ENCODE measurements at regions not wholly inside any gene's neighbourhood (a gene's known extent, or its start where the extent isn't known, plus 50 kb on each side); places are given as distances from the start of the nearest gene placed in this dataset.

DNA sequence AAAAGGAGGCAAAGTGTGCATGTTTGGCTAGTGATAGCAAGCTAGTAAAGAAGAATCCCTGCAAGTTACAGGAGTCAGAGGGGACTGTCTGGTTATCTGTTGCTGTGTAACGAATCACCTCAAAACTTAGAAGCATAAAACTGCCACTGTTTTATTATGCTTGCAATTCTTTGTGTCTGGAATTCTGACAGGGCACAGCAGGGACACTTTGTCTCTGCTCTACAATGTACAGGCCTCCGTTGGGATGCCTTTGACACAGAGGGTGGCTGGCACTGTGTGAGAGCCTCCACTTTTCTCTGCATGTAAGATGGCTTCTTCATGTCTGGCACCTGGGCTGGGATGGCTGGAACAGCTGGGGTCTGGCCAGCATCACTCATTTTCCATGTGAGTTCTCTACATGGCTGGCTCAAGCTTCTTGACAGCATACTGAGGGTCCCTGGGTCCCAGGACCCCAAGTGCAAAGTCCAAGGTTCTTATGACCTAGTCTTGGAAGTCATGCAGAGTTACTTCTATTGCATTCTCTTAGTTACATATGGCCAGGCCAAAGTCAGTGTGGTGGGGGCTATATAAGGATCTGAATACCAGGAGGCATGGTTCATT lies 276.9 kb downstream of the RPS24 start:
- TF ChIP-seq EZH2 (IDR thresholded peaks at IDR 0.05; ENCODE audit: low read length, missing control alignments): no peak
- TF ChIP-seq, protein P1, sequence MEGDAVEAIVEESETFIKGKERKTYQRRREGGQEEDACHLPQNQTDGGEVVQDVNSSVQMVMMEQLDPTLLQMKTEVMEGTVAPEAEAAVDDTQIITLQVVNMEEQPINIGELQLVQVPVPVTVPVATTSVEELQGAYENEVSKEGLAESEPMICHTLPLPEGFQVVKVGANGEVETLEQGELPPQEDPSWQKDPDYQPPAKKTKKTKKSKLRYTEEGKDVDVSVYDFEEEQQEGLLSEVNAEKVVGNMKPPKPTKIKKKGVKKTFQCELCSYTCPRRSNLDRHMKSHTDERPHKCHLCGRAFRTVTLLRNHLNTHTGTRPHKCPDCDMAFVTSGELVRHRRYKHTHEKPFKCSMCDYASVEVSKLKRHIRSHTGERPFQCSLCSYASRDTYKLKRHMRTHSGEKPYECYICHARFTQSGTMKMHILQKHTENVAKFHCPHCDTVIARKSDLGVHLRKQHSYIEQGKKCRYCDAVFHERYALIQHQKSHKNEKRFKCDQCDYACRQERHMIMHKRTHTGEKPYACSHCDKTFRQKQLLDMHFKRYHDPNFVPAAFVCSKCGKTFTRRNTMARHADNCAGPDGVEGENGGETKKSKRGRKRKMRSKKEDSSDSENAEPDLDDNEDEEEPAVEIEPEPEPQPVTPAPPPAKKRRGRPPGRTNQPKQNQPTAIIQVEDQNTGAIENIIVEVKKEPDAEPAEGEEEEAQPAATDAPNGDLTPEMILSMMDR (conservative IDR thresholded peaks at IDR 0.05 in 1 of 2, IDR thresholded peaks at IDR 0.05 in 1 of 2; ENCODE audit: low read depth in 1 of 2, low read length in 2 of 2): no peak
